ENCODE measurements at regions not wholly inside any gene's neighbourhood (a gene's known extent, or its start where the extent isn't known, plus 50 kb on each side); places are given as distances from the start of the nearest gene placed in this dataset.
"Not testable (repeated sequence)": the region's sequence is repeated elsewhere in the genome, so short reads cannot be mapped to it uniquely, and the experiment has no call there.

DNA sequence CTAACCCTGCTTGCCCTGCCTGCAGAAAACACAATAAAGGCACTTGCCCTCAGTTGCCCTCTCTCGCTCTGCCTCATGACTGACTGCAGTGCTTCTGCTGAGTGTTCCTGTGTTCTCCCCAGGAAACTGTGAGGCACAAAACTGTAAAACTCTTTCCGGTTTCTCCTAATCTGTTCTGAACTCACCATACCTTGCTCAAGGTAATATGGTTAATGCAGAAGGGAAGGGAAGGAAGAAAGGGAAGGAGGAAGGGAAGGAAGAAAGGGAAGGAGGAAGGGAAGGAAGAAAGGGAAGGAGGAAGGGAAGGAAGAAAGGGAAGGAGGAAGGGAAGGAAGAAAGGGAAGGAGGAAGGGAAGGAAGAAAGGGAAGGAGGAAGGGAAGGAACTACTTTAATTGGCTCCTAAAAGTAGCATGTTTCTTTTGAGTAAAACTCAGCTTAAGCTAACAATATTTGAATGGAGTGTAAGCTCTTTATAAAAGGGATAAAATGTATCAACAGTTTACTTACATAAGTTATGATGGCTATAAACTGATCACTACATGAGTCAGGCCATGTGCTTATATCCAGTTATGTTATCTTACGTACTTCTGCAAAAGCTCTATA, 334.0 kb upstream of the CLEC14A start:
- DNase-seq (ENCODE audit: low read depth in 2 of 2): no peak

DNA sequence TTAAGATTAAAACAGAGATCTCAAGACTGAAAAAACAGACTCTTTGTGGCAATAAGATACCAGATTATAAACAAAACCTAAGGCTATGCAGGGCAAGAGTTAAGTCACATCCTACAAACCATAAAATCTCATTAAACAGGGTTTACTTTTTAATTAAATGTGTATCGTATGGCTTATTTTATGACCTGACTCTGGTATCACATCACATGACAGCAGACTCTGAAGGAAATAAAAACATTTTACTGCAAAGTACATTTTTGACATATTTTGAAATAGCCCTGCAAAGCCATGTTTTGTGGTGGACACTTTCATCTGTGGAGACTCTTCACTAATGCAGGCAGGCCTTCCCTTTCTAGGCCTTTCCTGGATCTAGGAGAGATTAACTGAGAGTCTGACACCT, 327.6 kb upstream of the CLEC14A start:
- DNase-seq (ENCODE audit: low read depth in 2 of 2): no peak

- DNase-seq (ENCODE audit: low read depth in 2 of 2): no peak
Observed at GRCh38 chr14:38578278-38578681, 322.4 kb upstream of the CLEC14A start.

- DNase-seq (ENCODE audit: low read depth in 2 of 2): no peak
Observed at GRCh38 chr14:38567703-38568102, 311.8 kb upstream of the CLEC14A start.

DNA sequence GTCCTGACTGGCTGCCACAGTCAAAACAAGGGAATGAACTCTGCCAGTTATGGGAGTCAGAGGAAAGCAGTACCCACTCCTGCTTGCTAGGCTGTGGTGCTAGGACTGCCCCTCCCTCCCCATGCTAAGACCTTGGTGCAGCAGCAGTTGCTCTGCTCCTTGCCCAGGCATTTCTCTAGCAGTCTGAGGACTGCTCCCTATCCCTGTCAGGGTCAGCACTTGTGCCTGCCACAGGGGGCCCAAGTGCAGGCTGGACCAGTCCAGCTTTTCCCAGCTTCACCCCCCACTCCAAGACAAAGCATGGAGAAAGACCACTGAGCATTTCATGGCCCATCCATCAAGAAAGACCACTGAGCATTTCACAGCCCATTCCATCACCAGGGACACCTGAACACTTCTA, 305.8 kb upstream of the CLEC14A start:
- DNase-seq (ENCODE audit: low read depth in 2 of 2): no peak

DNA sequence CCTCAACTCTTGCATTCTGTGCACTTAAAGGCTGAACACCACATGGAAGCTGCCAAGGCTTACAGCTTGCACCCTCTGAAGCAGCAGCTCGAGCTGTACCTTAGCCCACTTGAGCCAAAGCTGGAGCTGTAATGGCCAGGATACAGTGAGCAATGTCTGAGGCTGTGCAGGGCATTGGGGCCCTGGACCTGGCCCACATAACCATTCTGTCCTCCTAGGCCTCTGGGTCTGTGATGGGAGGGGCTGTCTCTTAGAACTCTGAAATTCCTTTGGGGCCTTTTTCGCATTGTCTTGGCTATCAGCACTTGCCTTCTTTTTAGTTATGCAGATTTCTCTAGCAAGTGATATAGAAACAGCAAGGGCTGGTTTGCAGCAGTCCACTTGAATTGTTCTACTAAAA, 303.8 kb upstream of the CLEC14A start:
- DNase-seq (ENCODE audit: low read depth in 2 of 2): no peak

DNA sequence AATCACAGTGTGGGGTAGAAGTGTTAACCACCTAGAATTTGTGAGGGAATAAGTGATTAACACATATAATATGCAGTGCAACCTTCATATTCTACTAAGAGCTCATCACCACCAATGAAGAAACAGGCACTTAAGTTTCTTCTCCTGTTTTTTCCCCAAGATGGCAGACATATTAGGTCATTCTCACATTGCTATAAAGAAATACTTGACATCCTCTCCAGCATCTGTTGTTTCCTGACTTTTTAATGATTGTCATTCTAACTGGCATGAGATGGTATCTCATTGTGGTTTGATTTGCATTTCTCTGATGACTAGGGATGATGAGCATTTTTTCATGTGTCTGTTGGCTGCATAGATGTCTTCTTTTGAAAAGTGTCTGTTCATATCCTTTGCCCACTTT, 301.5 kb upstream of the CLEC14A start:
- DNase-seq (ENCODE audit: low read depth in 2 of 2): not testable (repeated sequence)

- no peak for DNase-seq (ENCODE audit: low read depth in 2 of 2)
Observed at GRCh38 chr14:38556252-38556651, 300.4 kb upstream of the CLEC14A start.

DNA sequence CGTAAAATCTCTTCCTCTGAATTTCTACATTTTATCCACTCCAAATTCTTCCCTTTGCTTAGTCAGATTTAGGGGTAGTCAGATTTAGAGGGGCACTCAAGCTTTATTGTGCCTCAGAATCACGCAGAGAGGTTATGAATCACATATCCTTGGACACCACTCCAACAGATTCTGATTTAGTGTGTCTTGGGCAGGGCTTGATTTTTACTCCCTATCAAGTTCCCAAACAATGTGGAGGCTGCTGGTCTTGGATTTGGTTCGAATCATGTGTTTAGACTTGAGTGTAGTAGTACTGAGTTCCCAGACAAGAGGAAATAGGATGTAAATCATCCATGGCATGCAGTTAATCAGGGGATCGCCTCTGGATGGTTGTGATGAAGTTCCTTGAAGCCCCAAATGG, 298.1 kb upstream of the CLEC14A start:
- DNase-seq (ENCODE audit: low read depth in 2 of 2): no peak

- DNase-seq (ENCODE audit: low read depth in 2 of 2): no peak
Observed at GRCh38 chr14:38553586-38553985, 297.7 kb upstream of the CLEC14A start.

GRCh38 chr14:38549564-38549963, 293.7 kb upstream of the CLEC14A start:
- no peak for DNase-seq (ENCODE audit: low read depth in 2 of 2)

GRCh38 chr14:38547961-38548490, 292.1 kb upstream of the CLEC14A start:
- DNase-seq (ENCODE audit: low read depth in 2 of 2): no peak

DNA sequence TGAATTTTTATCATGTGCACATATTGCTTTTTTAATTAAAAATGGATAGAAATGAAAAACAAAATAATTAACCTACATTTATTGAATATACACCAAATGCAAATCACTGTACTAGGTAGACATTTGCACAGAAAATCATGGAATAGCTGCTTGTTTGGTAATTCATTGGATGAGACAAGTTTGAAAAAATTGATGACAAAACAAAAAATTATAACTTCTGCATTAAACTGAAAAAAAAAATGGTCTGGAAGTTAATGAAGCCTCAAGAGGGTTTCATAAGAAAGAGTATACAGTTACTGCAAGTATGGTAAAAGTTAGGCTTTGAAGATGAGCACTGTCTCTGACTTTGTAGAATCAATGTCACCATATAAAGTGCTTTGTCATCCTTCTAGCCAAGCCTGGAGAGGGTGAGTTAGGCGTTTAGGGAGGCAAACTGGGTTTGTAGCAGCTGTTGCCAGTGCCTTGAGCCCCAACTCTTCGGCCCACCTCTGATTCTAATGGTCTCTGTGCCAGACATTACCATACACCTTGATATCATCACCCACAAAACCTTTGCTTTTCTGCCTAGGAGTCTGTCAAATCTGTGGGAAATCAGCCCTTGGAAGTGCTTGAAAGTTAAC, 291.1 kb upstream of the CLEC14A start:
- DNase-seq (ENCODE audit: low read depth in 2 of 2): no peak

DNA sequence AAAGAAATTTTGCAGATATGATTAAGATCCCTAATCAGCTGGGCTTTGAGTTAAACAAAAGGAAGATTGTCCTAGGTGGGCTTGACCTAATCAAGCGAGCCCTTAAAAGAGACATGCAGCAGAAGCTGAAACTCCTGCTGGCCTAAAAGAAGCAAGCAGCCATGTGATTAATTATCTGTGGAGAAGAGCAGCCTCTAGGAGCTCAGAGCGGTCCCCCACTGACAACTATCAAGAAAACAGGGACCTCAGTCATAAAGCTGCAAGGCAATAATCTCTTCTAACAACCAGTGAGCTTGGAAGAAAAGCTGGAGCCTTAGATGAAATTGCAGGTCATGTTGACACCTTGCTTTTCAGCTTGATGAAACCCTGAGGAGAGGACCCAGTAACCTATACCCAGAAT, 288.9 kb upstream of the CLEC14A start:
- DNase-seq (ENCODE audit: low read depth in 2 of 2): no peak

DNA sequence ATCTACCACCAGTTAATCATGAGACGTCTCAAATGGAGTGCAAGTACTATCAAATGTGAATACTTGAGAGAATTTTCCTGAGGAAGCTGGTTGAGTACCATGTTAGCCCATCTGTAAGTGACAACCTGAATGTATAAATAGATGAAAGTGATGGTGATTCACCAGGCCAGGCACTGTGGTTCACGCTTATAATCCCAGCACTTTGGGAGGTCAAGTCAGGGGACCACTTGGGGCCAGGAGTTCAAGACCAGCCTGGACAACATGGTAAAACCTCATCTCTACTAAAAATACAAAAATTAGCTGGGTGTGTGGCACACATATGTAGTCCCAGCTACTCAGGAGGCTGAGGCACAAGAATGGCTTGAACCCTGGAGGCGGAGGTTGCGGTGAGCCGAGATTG, 288.0 kb upstream of the CLEC14A start:
- not testable (repeated sequence) for DNase-seq (ENCODE audit: low read depth in 2 of 2)

DNA sequence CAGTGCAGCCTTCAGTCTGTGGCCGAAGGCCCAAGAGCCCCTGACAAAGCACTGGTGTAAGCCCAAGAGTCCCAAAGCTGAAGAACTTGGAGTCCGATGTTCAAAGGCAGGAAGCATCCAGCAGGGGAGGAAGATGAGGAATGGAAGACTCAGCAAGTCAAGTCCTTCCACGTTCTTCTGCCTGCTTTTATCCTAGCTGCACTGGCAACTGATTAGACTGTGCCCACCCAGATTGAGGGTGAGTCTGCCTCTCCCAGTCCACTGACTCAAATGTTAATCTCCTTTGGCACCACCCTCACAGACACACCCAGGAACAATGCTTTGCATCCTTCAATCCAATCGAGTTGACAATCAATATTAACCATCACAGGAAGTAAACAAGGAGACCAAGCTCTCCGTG, 282.2 kb upstream of the CLEC14A start:
- not testable (repeated sequence) for DNase-seq (ENCODE audit: low read depth in 2 of 2)

DNA sequence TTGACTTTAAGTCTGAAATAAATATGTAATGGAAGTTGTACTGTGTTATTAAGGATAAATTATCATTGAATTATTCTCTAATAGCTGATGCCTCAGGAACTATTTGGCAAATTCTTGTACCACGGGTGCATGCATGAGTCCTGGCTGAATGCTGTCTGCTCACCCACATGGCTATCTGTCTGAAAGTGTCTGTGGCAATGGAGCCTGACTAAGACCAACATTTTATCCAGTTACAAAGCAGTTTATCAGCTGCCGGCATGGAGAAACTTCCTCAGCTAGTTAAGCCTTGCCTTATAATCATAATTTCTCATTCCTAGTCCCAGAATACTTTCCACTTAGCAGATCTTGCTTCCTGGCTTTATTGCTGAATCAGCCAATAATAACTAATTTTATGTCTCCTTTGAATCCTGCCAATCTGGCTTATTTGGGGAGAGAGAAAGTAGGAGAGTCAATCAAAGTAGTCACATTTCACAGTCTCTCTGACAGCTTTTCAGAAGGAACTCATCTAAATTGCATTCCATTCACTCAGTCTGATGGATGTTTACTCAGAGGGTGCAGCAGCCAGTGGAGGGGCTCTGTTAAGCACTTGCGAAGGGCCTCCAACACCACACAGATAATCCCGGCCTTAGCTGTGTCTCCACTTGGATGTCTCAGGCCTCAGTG, 280.6 kb upstream of the CLEC14A start:
- no peak for DNase-seq (ENCODE audit: low read depth in 2 of 2)

DNA sequence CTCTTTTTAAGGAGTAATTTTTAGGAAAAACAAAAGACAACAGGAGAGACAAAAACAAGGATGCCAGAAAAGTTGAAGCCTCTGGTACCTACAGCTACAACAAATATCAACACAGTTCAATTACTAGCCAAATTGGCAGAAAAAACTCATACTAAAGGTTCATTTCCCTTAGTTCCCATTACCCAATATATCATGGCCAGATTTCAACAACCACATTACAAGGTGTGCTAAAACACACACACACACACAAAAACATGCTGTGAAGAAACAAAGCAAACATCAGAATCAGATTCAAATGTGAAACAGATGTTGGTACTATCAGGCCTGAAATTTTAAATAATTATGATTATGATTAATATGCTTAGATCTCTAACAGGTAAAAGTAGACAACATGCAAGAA, 272.7 kb upstream of the CLEC14A start:
- no peak for DNase-seq (ENCODE audit: low read depth in 2 of 2)

DNA sequence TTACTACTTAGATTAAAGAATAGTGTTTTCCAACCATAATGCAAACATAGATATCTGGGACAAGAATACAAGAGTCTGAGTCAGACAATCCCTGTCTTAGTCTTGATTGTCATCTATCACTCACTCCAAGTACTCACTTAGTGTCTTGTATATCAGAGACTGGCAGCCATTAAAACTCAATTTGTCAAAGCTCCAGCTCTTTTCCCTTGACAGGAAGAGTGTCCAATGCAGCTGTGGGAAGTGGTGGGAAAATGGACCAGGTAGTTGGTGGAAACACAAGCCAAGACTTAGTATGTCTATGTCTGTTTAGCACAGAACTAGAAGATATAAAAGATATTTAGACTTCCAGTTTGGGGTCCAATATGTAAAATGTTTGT, 271.6 kb upstream of the CLEC14A start:
- no peak for DNase-seq (ENCODE audit: low read depth in 2 of 2)

GRCh38 chr14:38526826-38527501, 271.1 kb upstream of the CLEC14A start:
- DNase-seq (ENCODE audit: low read depth in 2 of 2): no peak

DNA sequence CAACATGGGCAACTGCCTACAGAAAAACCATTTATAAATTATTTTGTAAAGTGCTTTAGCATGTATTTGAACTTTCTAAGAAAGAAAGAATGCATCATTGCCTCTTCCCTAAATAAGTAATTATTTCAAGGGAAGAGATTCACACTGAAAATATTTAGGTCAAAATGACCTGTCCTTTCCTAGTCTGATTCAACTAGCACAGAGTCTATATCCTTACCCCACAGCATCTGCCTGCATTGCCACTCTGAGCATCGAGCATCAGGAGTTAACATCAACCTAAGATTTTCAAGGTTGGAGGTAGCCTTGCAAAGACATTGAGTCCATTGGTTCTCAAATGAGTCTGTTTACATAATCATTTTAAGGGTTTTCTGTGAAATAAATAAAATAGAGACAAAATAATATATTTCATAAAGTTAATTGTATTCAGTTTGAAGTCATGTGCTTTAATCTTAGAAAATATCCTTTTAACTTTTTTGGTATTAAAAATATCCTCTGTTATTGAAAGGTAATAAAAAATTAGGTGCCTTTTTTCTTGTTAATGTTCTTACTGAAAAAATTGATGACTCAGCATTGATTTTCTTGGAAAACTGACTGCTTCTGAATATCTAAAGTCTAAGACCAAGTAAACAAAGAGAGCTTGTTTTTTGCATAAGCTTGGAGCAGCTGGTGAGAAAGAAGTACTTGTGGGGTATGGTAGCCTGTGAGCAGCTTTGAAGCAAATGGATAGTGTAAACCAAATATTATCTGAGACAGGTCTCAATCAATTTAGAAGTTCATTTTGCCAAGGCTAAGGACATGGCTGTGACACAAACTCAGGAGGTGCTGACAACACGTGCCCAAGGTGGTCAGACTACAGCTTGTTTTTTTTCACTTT, 269.0 kb upstream of the CLEC14A start:
- DNase-seq (ENCODE audit: low read depth in 2 of 2): no peak

DNA sequence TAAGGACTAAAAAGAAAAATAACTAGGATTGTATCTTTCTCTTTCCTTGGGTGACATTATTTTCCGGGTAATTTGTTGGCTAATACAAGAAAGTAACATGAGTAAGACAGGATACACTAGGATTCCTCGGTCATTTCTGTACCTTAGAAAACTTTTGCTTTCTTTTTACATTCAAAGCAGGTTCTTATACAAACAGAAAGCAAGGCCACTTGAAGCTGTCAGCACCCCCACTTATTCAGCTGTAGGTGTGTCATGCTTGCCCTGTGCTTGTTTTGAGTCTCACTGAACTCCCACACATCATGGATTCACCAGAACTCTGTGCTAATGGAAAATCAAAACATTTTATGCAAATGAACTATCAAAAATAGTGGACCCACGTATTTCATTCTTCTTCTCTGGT, 266.8 kb upstream of the CLEC14A start:
- DNase-seq (ENCODE audit: low read depth in 2 of 2): no peak
